Esophagus squamous epithelium (tissue), 4 donors: ENCODE measurements at regions not wholly inside any gene's neighbourhood (a gene's known extent, or its start where the extent isn't known, plus 50 kb on each side); places are given as distances from the start of the nearest gene placed in this dataset.

Source experiments
- CTCF ChIP-seq, 6 experiments: fragments of 450-650 bp in 4 of 6; fragments of 200-600 bp in 2 of 6; sonication (generic) in 2 of 6; IDR thresholded peaks; one replicate each; pipeline ENCODE4 v1.5.1; 2016 to 2019; ENCODE audit warnings: antibody characterized with exemption in 6 of 6, mild to moderate bottlenecking in 4 of 6, moderate library complexity in 4 of 6
- POLR2A ChIP-seq, 4 donors: fragments of 450-650 bp; IDR thresholded peaks; one replicate each; pipeline ENCODE4 v1.6.1; 2017; ENCODE audit warnings: antibody characterized with exemption in 4 of 4, mild to moderate bottlenecking in 4 of 4, moderate library complexity in 3 of 4

DNA sequence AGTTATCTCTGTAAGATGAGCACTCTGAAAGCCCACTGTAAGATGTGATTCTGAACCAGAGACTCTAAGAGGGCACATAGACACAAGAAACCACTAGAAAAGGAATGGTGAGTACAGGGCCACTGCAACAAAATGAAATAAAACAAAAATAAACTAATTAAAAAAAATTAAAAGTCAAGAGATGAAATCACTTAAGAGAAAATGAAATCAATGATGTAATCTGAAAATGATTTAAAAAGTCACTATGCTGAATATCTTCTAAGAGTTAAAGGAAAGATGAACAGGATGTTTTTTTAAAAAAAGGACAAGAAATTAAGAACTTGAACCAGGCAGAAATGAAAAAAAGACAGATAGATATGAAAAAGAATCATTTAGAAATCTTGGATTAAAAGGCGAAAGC lies 110.6 kb upstream of the OLIG2 start:
- TF ChIP-seq CTCF (IDR thresholded peaks at IDR 0.05), result no peak
- TF ChIP-seq POLR2A (IDR thresholded peaks at IDR 0.05), result no peak
